CD14-positive monocyte (primary cell): ENCODE measurements at regions not wholly inside any gene's neighbourhood (a gene's known extent, or its start where the extent isn't known, plus 50 kb on each side); places are given as distances from the start of the nearest gene placed in this dataset.
"Not testable (repeated sequence)": the region's sequence is repeated elsewhere in the genome, so short reads cannot be mapped to it uniquely, and the experiment has no call there.

ENCODE experiments used
- DNase-seq, 3 donors: peaks; one replicate each; pipeline ENCODE4 v3.0.0-alpha.2; 2011 to 2022
- H2AFZ ChIP-seq: 2 replicates; pipeline ENCODE4 v1.6.0; 2012; ENCODE audit warnings: mild to moderate bottlenecking, low read depth, low read length, inconsistent platforms; ENCODE audit not compliant: insufficient read depth, poor library complexity, severe bottlenecking
- H3K27ac ChIP-seq, 2 donors: 1 replicate in 1 of 2; 2 replicates in 1 of 2; pipeline ENCODE4 v1.5.1; 2012 to 2013; ENCODE audit warnings: low read length in 2 of 2, control low read depth in 1 of 2, inconsistent platforms in 1 of 2, low read depth in 1 of 2, mild to moderate bottlenecking in 1 of 2
- H3K27me3 ChIP-seq, 2 donors: one replicate each; pipeline versions ENCODE4 v1.6.0 to v1.6.1; 2011 to 2013; ENCODE audit warnings: low read length in 2 of 2; ENCODE audit not compliant: control insufficient read depth in 2 of 2, insufficient read depth in 2 of 2
- H3K36me3 ChIP-seq, 2 donors: replicated peaks in 1 of 2; 1 replicate in 1 of 2; 2 replicates in 1 of 2; pipeline versions ENCODE4 v1.5.1 to v1.6.1; 2012 to 2013; ENCODE audit warnings: low read length in 2 of 2, control low read depth in 1 of 2, inconsistent platforms in 1 of 2, mild to moderate bottlenecking in 1 of 2; ENCODE audit not compliant: insufficient read depth in 2 of 2, control insufficient read depth in 1 of 2
- H3K4me1 ChIP-seq, 2 donors: 1 replicate in 1 of 2; 2 replicates in 1 of 2; pipeline versions ENCODE4 v1.5.1 to v1.6.1; 2012 to 2013; ENCODE audit warnings: low read length in 2 of 2, control low read depth in 1 of 2, inconsistent platforms in 1 of 2, mild to moderate bottlenecking in 1 of 2, moderate library complexity in 1 of 2; ENCODE audit not compliant: insufficient read depth in 2 of 2, control insufficient read depth in 1 of 2
- H3K4me2 ChIP-seq: replicated peaks from 2 replicates; pipeline ENCODE3; 2012; ENCODE audit warnings: low read length, moderate library complexity, mild to moderate bottlenecking; ENCODE audit not compliant: poor library complexity, severe bottlenecking; ENCODE audit errors: extremely low read depth
- H3K4me3 ChIP-seq, 3 experiments: fragments of 200-600 bp in 1 of 3; sonication (generic) in 1 of 3; replicated peaks in 1 of 3; 1 replicate in 2 of 3; 2 replicates in 1 of 3; pipeline ENCODE4 v1.5.1; 2011 to 2013; ENCODE audit warnings: low read length in 3 of 3, mild to moderate bottlenecking in 3 of 3, control low read depth in 2 of 3, low read depth in 2 of 3, inconsistent platforms in 1 of 3, moderate library complexity in 1 of 3
- H3K79me2 ChIP-seq: 2 replicates; pipeline ENCODE4 v1.6.0; 2012; ENCODE audit warnings: mild to moderate bottlenecking, control low read depth, inconsistent platforms, low read length, moderate library complexity; ENCODE audit not compliant: insufficient read depth
- H3K9ac ChIP-seq: 2 replicates; pipeline ENCODE4 v1.6.0; 2017; ENCODE audit warnings: low read length, mild to moderate bottlenecking; ENCODE audit not compliant: insufficient read depth, poor library complexity, severe bottlenecking
- H3K9me3 ChIP-seq, 2 donors: replicated peaks in 1 of 2; 1 replicate in 1 of 2; 2 replicates in 1 of 2; pipeline versions ENCODE4 v1.5.1 to v1.6.1; 2012 to 2013; ENCODE audit warnings: low read length in 2 of 2, control low read depth in 1 of 2; ENCODE audit not compliant: control insufficient read depth in 1 of 2, insufficient read depth in 1 of 2
- H4K20me1 ChIP-seq: 2 replicates; pipeline ENCODE4 v1.6.0; 2012; ENCODE audit warnings: mild to moderate bottlenecking, low read length, control low read depth, moderate library complexity; ENCODE audit not compliant: insufficient read depth
- H3K27ac Mint-ChIP-seq, 7 donors: one replicate each; pipeline ENCODE4 v1.8.0; 2020; ENCODE audit warnings: mild to moderate bottlenecking in 7 of 7, mixed read lengths in 7 of 7, moderate library complexity in 6 of 7, inconsistent platforms in 2 of 7
- H3K27me3 Mint-ChIP-seq, 3 donors: one replicate each; pipeline ENCODE4 v1.8.0; 2021 to 2022; ENCODE audit warnings: low read depth in 3 of 3, mild to moderate bottlenecking in 3 of 3, mixed read lengths in 3 of 3, moderate library complexity in 3 of 3, inconsistent platforms in 1 of 3
- H3K36me3 Mint-ChIP-seq, 2 donors: one replicate each; pipeline ENCODE4 v1.8.0; 2020; ENCODE audit warnings: mixed read lengths in 2 of 2, inconsistent platforms in 1 of 2, mild to moderate bottlenecking in 1 of 2
- H3K4me1 Mint-ChIP-seq: one replicate; pipeline ENCODE4 v1.8.0; 2020; ENCODE audit warnings: mild to moderate bottlenecking, mixed read lengths
- H3K4me3 Mint-ChIP-seq, 2 donors: one replicate each; pipeline ENCODE4 v1.8.0; 2020; ENCODE audit warnings: mild to moderate bottlenecking in 2 of 2, mixed read lengths in 2 of 2, moderate library complexity in 1 of 2
- H3K9me3 Mint-ChIP-seq, 7 donors: one replicate each; pipeline ENCODE4 v1.8.0; 2020 to 2022; ENCODE audit warnings: mixed read lengths in 7 of 7, mild to moderate bottlenecking in 6 of 7, moderate library complexity in 6 of 7, inconsistent platforms in 2 of 7
- WGBS: methylation state at CpG from one replicate; pipeline ENCODE4 v1.1.5; 2013; ENCODE audit warnings: missing lambda C conversion rate; ENCODE audit not compliant: insufficient coverage; 5-methylcytosine and 5-hydroxymethylcytosine counted together
- intact Hi-C, 2 donors: fragments of 100-400 bp; cut with micrococcal nuclease; formaldehyde crosslinking; loops; one replicate each; pipeline versions ENCODE4 v1.15.0 to v1.15.1; 2023
- TF ChIP-seq, protein P1 (sequence below): fragments of 200-600 bp; IDR thresholded peaks from one replicate; pipeline ENCODE4 v1.8.0; 2022; ENCODE audit warnings: antibody characterized with exemption, mild to moderate bottlenecking

- H3K79me2 ChIP-seq = no peaks in the 10 kb centered on the region
- no peaks in the 10 kb centered on the region for H3K27me3 ChIP-seq
- no peak overlapping the region for H3K4me3 ChIP-seq
- peaks cover 6% of the 10 kb centered on the region for H3K4me1 Mint-ChIP-seq
- H3K4me3 Mint-ChIP-seq = no peak overlapping the region
- WGBS = 100% methylated on average over 2 of the region's 3 CpGs
- no peak overlapping the region for H3K4me2 ChIP-seq
- peaks cover 0 to 3% of the 10 kb centered on the region in 2 donors for H3K4me1 ChIP-seq
- no peak overlapping the region for H2AFZ ChIP-seq
- H3K27me3 Mint-ChIP-seq = peaks cover 0 to 6% (median 3%) of the 10 kb centered on the region in 3 donors
- TF ChIP-seq, protein P1, sequence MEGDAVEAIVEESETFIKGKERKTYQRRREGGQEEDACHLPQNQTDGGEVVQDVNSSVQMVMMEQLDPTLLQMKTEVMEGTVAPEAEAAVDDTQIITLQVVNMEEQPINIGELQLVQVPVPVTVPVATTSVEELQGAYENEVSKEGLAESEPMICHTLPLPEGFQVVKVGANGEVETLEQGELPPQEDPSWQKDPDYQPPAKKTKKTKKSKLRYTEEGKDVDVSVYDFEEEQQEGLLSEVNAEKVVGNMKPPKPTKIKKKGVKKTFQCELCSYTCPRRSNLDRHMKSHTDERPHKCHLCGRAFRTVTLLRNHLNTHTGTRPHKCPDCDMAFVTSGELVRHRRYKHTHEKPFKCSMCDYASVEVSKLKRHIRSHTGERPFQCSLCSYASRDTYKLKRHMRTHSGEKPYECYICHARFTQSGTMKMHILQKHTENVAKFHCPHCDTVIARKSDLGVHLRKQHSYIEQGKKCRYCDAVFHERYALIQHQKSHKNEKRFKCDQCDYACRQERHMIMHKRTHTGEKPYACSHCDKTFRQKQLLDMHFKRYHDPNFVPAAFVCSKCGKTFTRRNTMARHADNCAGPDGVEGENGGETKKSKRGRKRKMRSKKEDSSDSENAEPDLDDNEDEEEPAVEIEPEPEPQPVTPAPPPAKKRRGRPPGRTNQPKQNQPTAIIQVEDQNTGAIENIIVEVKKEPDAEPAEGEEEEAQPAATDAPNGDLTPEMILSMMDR = no peak
- no peaks in the 10 kb centered on the region for H3K9me3 ChIP-seq
- H4K20me1 ChIP-seq = no peaks in the 10 kb centered on the region
- no peak overlapping the region for H3K27ac Mint-ChIP-seq
- no peaks in the 10 kb centered on the region for H3K36me3 ChIP-seq
- no peak overlapping the region for H3K9ac ChIP-seq
- no peak overlapping the region for H3K27ac ChIP-seq
- H3K36me3 Mint-ChIP-seq = no peaks in the 10 kb centered on the region
- DNase-seq = no peak
- no peaks in the 10 kb centered on the region for H3K9me3 Mint-ChIP-seq
- intact Hi-C loops = no loop called here
These were observed 237.9 kb upstream of the PRSS1 start for GRCh38 chr7:142511374-142511773.

GRCh38 chr7:142509235-142509634 is 240.0 kb upstream of the PRSS1 start:
- H3K36me3 Mint-ChIP-seq, H3K27ac ChIP-seq, H3K4me1 ChIP-seq, H3K9me3 ChIP-seq, DNase-seq, H3K27me3 Mint-ChIP-seq, H3K27ac Mint-ChIP-seq, H3K9me3 Mint-ChIP-seq, H3K9ac ChIP-seq, H2AFZ ChIP-seq, H3K27me3 ChIP-seq, intact Hi-C loops, H3K4me2 ChIP-seq, H3K36me3 ChIP-seq, H3K79me2 ChIP-seq, H4K20me1 ChIP-seq, H3K4me3 ChIP-seq, H3K4me3 Mint-ChIP-seq, H3K4me1 Mint-ChIP-seq: not testable (repeated sequence)
- WGBS = 67% methylated on average over 3 of the region's 3 CpGs
